GM12878 (cell line): ENCODE measurements at regions not wholly inside any gene's neighbourhood (a gene's known extent, or its start where the extent isn't known, plus 50 kb on each side); places are given as distances from the start of the nearest gene placed in this dataset.
A peak's percentile ranks its signal among the peaks of the same experiment; 100 is the strongest.

Experiments
- ATAC-seq: fragments of 200-7000 bp; cut with Tn5 transposase; 3 replicates; pipeline ENCODE4 v1.9.1; 2020; ENCODE audit warnings: mild to moderate bottlenecking, moderate library complexity
- BruUV-seq: library from RNA; stranded (reverse); fragments of 400-500 nt; replicated peaks from 2 replicates; lab custom pipeline; 2021; lab: Mats Ljungman, UMichigan
- CTCF ChIA-PET: fragments of 300-600 bp; sonication (Branson Sonifier 250); formaldehyde crosslinking; extraction: SDS; loops from one replicate; lab custom pipeline; 2021; ENCODE audit warnings: inconsistent platforms; lab: Yijun Ruan, JAX
- POLR2A ChIA-PET: fragments of 350-600 bp; formaldehyde crosslinking; extraction: SDS; loops from one replicate; lab custom pipeline; 2021; ENCODE audit warnings: inconsistent platforms; lab: Charles Lee
- RAD21 ChIA-PET: fragments of 300-600 bp; sonication (Branson Sonifier 250); formaldehyde crosslinking; loops from one replicate; lab custom pipeline; 2023; ENCODE audit warnings: antibody characterized with exemption; ENCODE audit not compliant: unreplicated experiment; lab: Charles Lee
- SMC1A ChIA-PET: fragments of 300-600 bp; sonication (Branson Sonifier 250); formaldehyde crosslinking; loops from one replicate; lab custom pipeline; 2023; ENCODE audit not compliant: unreplicated experiment, uncharacterized antibody; lab: Charles Lee
- DNase-seq: peaks from one replicate; pipeline ENCODE4 v3.0.0-alpha.2; 2011; ENCODE audit warnings: low read depth, low spot score
- FAIRE-seq: peaks from 3 replicates; lab custom pipeline; 2011; peaks lifted over from hg19 to GRCh38; lab: Jason Lieb, UNC
- H2AFZ ChIP-seq: 2 replicates; pipeline ENCODE4 v1.6.0; 2011; ENCODE audit warnings: low read depth, low read length, control low read depth; ENCODE audit not compliant: control insufficient read depth
- H3K27ac ChIP-seq: 2 replicates; pipeline ENCODE4 v1.5.1; 2011; ENCODE audit warnings: control low read depth; ENCODE audit not compliant: control insufficient read depth, insufficient read depth
- H3K27me3 ChIP-seq, 2 experiments: replicated peaks in 1 of 2; 2 replicates each; pipeline versions ENCODE4 v1.6.0 to v1.6.1; 2011; ENCODE audit warnings: low read length in 1 of 2; ENCODE audit not compliant: control insufficient read depth in 2 of 2, insufficient read depth in 2 of 2
- H3K36me3 ChIP-seq, 2 experiments: 2 replicates each; pipeline ENCODE4 v1.5.1; 2011; ENCODE audit warnings: low read length in 1 of 2; ENCODE audit not compliant: control insufficient read depth in 2 of 2, insufficient read depth in 2 of 2
- H3K4me1 ChIP-seq: 2 replicates; pipeline ENCODE4 v1.6.1; 2011; ENCODE audit warnings: mild to moderate bottlenecking, low read length, moderate library complexity, mixed read lengths; ENCODE audit not compliant: control insufficient read depth, insufficient read depth
- H3K4me2 ChIP-seq: 2 replicates; pipeline ENCODE4 v1.6.0; 2011; ENCODE audit warnings: control low read depth; ENCODE audit not compliant: control insufficient read depth, insufficient read depth
- H3K4me3 ChIP-seq: fragments of 200-600 bp; sonication (generic); 2 replicates; pipeline ENCODE4 v1.5.1; 2016
- H3K79me2 ChIP-seq: 2 replicates; pipeline ENCODE4 v1.6.0; 2011; ENCODE audit warnings: low read length; ENCODE audit not compliant: control insufficient read depth, insufficient read depth
- H3K9ac ChIP-seq: 2 replicates; pipeline ENCODE4 v1.8.0; 2011; ENCODE audit warnings: low read length, control low read depth, mixed read lengths; ENCODE audit not compliant: control insufficient read depth, insufficient read depth
- H3K9me3 ChIP-seq: replicated peaks from 3 replicates; pipeline ENCODE4 v1.5.1; 2011; ENCODE audit warnings: mild to moderate bottlenecking, low read length; ENCODE audit not compliant: control insufficient read depth, insufficient read depth
- H4K20me1 ChIP-seq: 2 replicates; pipeline ENCODE4 v1.6.0; 2011; ENCODE audit not compliant: control insufficient read depth, insufficient read depth
- BCL3 ChIP-seq: IDR thresholded peaks from 2 replicates; pipeline ENCODE4 v1.6.1; 2011; ENCODE audit warnings: borderline replicate concordance, low read depth, mild to moderate bottlenecking, moderate library complexity, low read length; ENCODE audit not compliant: insufficient read depth, poor library complexity, severe bottlenecking
- CREB1 ChIP-seq: IDR thresholded peaks from 2 replicates; pipeline ENCODE4 v1.6.1; 2012; ENCODE audit warnings: low read depth, mild to moderate bottlenecking, inconsistent platforms
- EP300 ChIP-seq, 2 experiments: fragments of 150-350 bp in 1 of 2; IDR thresholded peaks; 2 replicates each; pipeline ENCODE4 v1.6.1; 2011 to 2012; ENCODE audit warnings: low read depth in 2 of 2, low read length in 2 of 2, borderline replicate concordance in 1 of 2, improper control_type of control experiment in 1 of 2, inconsistent platforms in 1 of 2; ENCODE audit not compliant: control insufficient read depth in 1 of 2
- HCFC1 ChIP-seq: fragments of 150-350 bp; IDR thresholded peaks from 2 replicates; pipeline ENCODE4 v1.6.1; 2014; ENCODE audit warnings: low read length
- PRDM15 ChIP-seq: fragments of 450-650 bp; formaldehyde crosslinking; IDR thresholded peaks from 2 replicates; pipeline ENCODE4 v1.4.0; 2020; ENCODE audit warnings: mild to moderate bottlenecking, moderate library complexity
- SIX5 ChIP-seq: IDR thresholded peaks from 2 replicates; pipeline ENCODE4 v1.6.1; 2011; ENCODE audit warnings: mild to moderate bottlenecking, low read depth, low read length, moderate library complexity; ENCODE audit not compliant: severe bottlenecking
- TCF7 ChIP-seq: IDR thresholded peaks from 2 replicates; pipeline ENCODE4 v1.6.1; 2014; ENCODE audit warnings: antibody characterized with exemption, borderline replicate concordance
- WGBS: methylation state at CpG from one replicate; pipeline ENCODE4 v1.1.6; 2016; ENCODE audit warnings: low lambda C conversion rate; ENCODE audit not compliant: insufficient replicate concordance, insufficient coverage; ENCODE audit errors: missing lambda C conversion rate; 5-methylcytosine and 5-hydroxymethylcytosine counted together
- in situ Hi-C: fragments of 300-500 bp; cut with MboI; formaldehyde crosslinking; loops from 9 replicates; pipeline ENCODE4 v1.14.3; 2018; ENCODE audit warnings: mixed read lengths
- intact Hi-C: fragments of 100-400 bp; cut with micrococcal nuclease; formaldehyde crosslinking; loops from one replicate; pipeline ENCODE4 v1.14.2; 2022; ENCODE audit not compliant: unreplicated experiment

GRCh38 chr14:101315802-101316296, 245.4 kb upstream of the DIO3 start:
- Histone ChIP-seq H3K4me2 (no peak overlapping the region), H3K27ac (no peak overlapping the region), H3K9me3 (no peaks in the 10 kb centered on the region; the same call in 2 of the 3 replicates), H2AFZ (no peak overlapping the region), H3K36me3 (no peaks in the 10 kb centered on the region), H3K4me3 (no peak overlapping the region), H4K20me1 (no peaks in the 10 kb centered on the region), H3K9ac (no peak overlapping the region), H3K79me2 (no peaks in the 10 kb centered on the region), H3K4me1 (no peaks in the 10 kb centered on the region)
- intact Hi-C loops: no loop called here
- DNase-seq: no peak
- in situ Hi-C loops: no loop called here
- 54% methylated on average over 3 of the region's 3 CpGs for WGBS
- ChIA-PET CTCF (no interaction called here), RAD21 (no interaction called here), POLR2A (no interaction called here)
- no peak for ATAC-seq
- BruUV-seq: no TSS peak
- TF ChIP-seq BCL3 (peak; percentile 72), SIX5 (no peak)
- TF ChIP-seq, all 136 proteins: peak for 1
- no peaks in the 10 kb centered on the region for H3K27me3 ChIP-seq
- SMC1A ChIA-PET: no interaction called here
- FAIRE-seq: no peak

- H3K9me3 ChIP-seq: no peaks in the 10 kb centered on the region; the same call in 2 of the 3 replicates
- H3K27me3 ChIP-seq: no peaks in the 10 kb centered on the region
- TF ChIP-seq TCF7: no peak
- TF ChIP-seq HCFC1: no peak
- no peak for TF ChIP-seq CREB1
- TF ChIP-seq EP300 (IDR thresholded peaks at IDR 0.05; ENCODE audit: borderline replicate concordance in 1 of 2, control insufficient read depth in 1 of 2, low read depth in 2 of 2, low read length in 2 of 2): no peak
- TF ChIP-seq PRDM15: no peak
- no TSS peak for BruUV-seq
- ChIA-PET RAD21 (no interaction called here), SMC1A (interaction anchor here (0.5 kb wide), 1 partner anchor 251 kb away, joined by 3 read pairs; no protein-coding TSS in a partner anchor), POLR2A (no interaction called here), CTCF (no interaction called here)
- H3K9ac ChIP-seq: no peak overlapping the region
- 44% methylated on average over 6 of the region's 6 CpGs for WGBS
- no peak overlapping the region for H2AFZ ChIP-seq
- FAIRE-seq: no peak
- no peak overlapping the region for H3K27ac ChIP-seq
- no peak for ATAC-seq
- no peaks in the 10 kb centered on the region for H3K36me3 ChIP-seq
- intact Hi-C loops: no loop called here
- no peak for DNase-seq
- no peak overlapping the region for H3K4me2 ChIP-seq
- no peak overlapping the region for H3K4me3 ChIP-seq
- no peaks in the 10 kb centered on the region for H3K4me1 ChIP-seq
- in situ Hi-C loops: no loop called here
- no peaks in the 10 kb centered on the region for H3K79me2 ChIP-seq
- H4K20me1 ChIP-seq: no peaks in the 10 kb centered on the region
These were observed 243.0 kb upstream of the DIO3 start for GRCh38 chr14:101318271-101318670.
